CD4-positive, alpha-beta T cell (primary cell): ENCODE measurements at regions not wholly inside any gene's neighbourhood (a gene's known extent, or its start where the extent isn't known, plus 50 kb on each side); places are given as distances from the start of the nearest gene placed in this dataset.

ENCODE experiments used
- ATAC-seq: fragments of 200-7000 bp; cut with Tn5 transposase; one replicate; pipeline ENCODE4 v1.10.0; 2022; ENCODE audit warnings: mild to moderate bottlenecking; ENCODE audit not compliant: poor library complexity
- CTCF ChIA-PET: fragments of 350-600 bp; sonication (Branson Sonifier 250); formaldehyde crosslinking; loops from one replicate; lab custom pipeline; 2021; ENCODE audit warnings: antibody characterized with exemption, inconsistent platforms; lab: Charles Lee
- POLR2A ChIA-PET: fragments of 350-600 bp; sonication (Branson Sonifier 250); formaldehyde crosslinking; loops from one replicate; lab custom pipeline; 2021; ENCODE audit warnings: antibody characterized with exemption, inconsistent platforms; lab: Charles Lee
- DNase-seq, 14 experiments: peaks; one replicate each; pipeline ENCODE4 v3.0.0-alpha.2; 2013 to 2020; ENCODE audit warnings: mixed read lengths in 2 of 14
- H3K27ac ChIP-seq, 2 donors: one replicate each; pipeline versions ENCODE4 v1.5.1 to v1.7.0; 2013; ENCODE audit warnings: low read length in 2 of 2, low read depth in 1 of 2, mild to moderate bottlenecking in 1 of 2
- H3K27me3 ChIP-seq, 2 experiments: 1 replicate in 1 of 2; 2 replicates in 1 of 2; pipeline versions ENCODE4 v1.6.1 to v1.7.0; 2013; ENCODE audit warnings: low read length in 2 of 2, control low read depth in 1 of 2, mild to moderate bottlenecking in 1 of 2, moderate library complexity in 1 of 2; ENCODE audit not compliant: insufficient read depth in 2 of 2, control insufficient read depth in 1 of 2
- H3K36me3 ChIP-seq: one replicate; pipeline ENCODE4 v1.6.1; 2013; ENCODE audit warnings: low read length, control low read depth; ENCODE audit not compliant: insufficient read depth
- H3K4me1 ChIP-seq: one replicate; pipeline ENCODE4 v1.6.1; 2013; ENCODE audit warnings: low read length, control low read depth; ENCODE audit not compliant: insufficient read depth
- H3K4me3 ChIP-seq: one replicate; pipeline ENCODE4 v1.5.1; 2013; ENCODE audit warnings: mild to moderate bottlenecking, low read length, moderate library complexity
- H3K9me3 ChIP-seq, 2 experiments: 1 replicate in 1 of 2; 2 replicates in 1 of 2; pipeline versions ENCODE4 v1.6.1 to v1.7.0; 2013; ENCODE audit warnings: low read length in 2 of 2, mild to moderate bottlenecking in 2 of 2, control low read depth in 1 of 2, moderate library complexity in 1 of 2; ENCODE audit not compliant: control insufficient read depth in 1 of 2, insufficient read depth in 1 of 2
- H3K27ac Mint-ChIP-seq: one replicate; pipeline ENCODE4 v1.8.0; 2020; ENCODE audit warnings: mixed read lengths
- H3K27me3 Mint-ChIP-seq: one replicate; pipeline ENCODE4 v1.8.0; 2021; ENCODE audit warnings: mixed read lengths
- H3K36me3 Mint-ChIP-seq: one replicate; pipeline ENCODE4 v1.8.0; 2021; ENCODE audit warnings: low read depth, mixed read lengths
- H3K4me1 Mint-ChIP-seq: one replicate; pipeline ENCODE4 v1.8.0; 2021; ENCODE audit warnings: low read depth, mixed read lengths
- H3K4me3 Mint-ChIP-seq: one replicate; pipeline ENCODE4 v1.8.0; 2020; ENCODE audit warnings: mild to moderate bottlenecking, mixed read lengths
- H3K9me3 Mint-ChIP-seq: one replicate; pipeline ENCODE4 v1.8.0; 2020; ENCODE audit warnings: mixed read lengths
- intact Hi-C, 2 experiments: fragments of 100-400 bp; cut with DNase I in 1 of 2; cut with micrococcal nuclease in 1 of 2; formaldehyde crosslinking; loops; one replicate each; pipeline versions ENCODE4 v1.15.1 to v1.9.0; 2023 to 2025; cut with DNase I, micrococcal nuclease
- TF ChIP-seq, protein P1 (sequence below): fragments of 200-600 bp; IDR thresholded peaks from one replicate; pipeline ENCODE4 v1.8.0; 2022; ENCODE audit warnings: antibody characterized with exemption, mild to moderate bottlenecking

- TF ChIP-seq, protein P1, sequence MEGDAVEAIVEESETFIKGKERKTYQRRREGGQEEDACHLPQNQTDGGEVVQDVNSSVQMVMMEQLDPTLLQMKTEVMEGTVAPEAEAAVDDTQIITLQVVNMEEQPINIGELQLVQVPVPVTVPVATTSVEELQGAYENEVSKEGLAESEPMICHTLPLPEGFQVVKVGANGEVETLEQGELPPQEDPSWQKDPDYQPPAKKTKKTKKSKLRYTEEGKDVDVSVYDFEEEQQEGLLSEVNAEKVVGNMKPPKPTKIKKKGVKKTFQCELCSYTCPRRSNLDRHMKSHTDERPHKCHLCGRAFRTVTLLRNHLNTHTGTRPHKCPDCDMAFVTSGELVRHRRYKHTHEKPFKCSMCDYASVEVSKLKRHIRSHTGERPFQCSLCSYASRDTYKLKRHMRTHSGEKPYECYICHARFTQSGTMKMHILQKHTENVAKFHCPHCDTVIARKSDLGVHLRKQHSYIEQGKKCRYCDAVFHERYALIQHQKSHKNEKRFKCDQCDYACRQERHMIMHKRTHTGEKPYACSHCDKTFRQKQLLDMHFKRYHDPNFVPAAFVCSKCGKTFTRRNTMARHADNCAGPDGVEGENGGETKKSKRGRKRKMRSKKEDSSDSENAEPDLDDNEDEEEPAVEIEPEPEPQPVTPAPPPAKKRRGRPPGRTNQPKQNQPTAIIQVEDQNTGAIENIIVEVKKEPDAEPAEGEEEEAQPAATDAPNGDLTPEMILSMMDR: no peak
- no peaks in the 10 kb centered on the region for H3K36me3 Mint-ChIP-seq
- ChIA-PET CTCF (no interaction called here), POLR2A (no interaction called here)
- Histone ChIP-seq H3K9me3 (peaks cover 0 to 7% of the 10 kb centered on the region in 2 experiments), H3K27me3 (peaks cover 30 to 49% of the 10 kb centered on the region in 2 experiments), H3K27ac (no peak overlapping the region), H3K4me3 (no peak overlapping the region), H3K36me3 (no peaks in the 10 kb centered on the region), H3K4me1 (no peaks in the 10 kb centered on the region)
- ATAC-seq (no peak), DNase-seq (no peak)
- H3K27me3 Mint-ChIP-seq: peaks cover 60% of the 10 kb centered on the region
- H3K27ac Mint-ChIP-seq: no peak overlapping the region
- intact Hi-C loops: no loop called here
- no peaks in the 10 kb centered on the region for H3K9me3 Mint-ChIP-seq
- H3K4me1 Mint-ChIP-seq: no peaks in the 10 kb centered on the region
- H3K4me3 Mint-ChIP-seq: no peak overlapping the region
Observed at GRCh38 chr3:43921056-43921648, 230.4 kb downstream of the ABHD5 start.

- Histone ChIP-seq H3K4me3 (no peak overlapping the region), H3K36me3 (no peaks in the 10 kb centered on the region), H3K4me1 (no peaks in the 10 kb centered on the region), H3K27me3 (peaks cover 33 to 54% of the 10 kb centered on the region in 2 experiments), H3K27ac (no peak overlapping the region), H3K9me3 (peaks cover 0 to 7% of the 10 kb centered on the region in 2 experiments)
- Mint-ChIP-seq H3K4me1 (no peaks in the 10 kb centered on the region), H3K9me3 (no peaks in the 10 kb centered on the region), H3K4me3 (no peak overlapping the region), H3K36me3 (no peaks in the 10 kb centered on the region), H3K27me3 (peaks cover 68% of the 10 kb centered on the region), H3K27ac (no peak overlapping the region)
- POLR2A ChIA-PET: no interaction called here
- no peak for ATAC-seq
- TF ChIP-seq, protein P1: no peak
- intact Hi-C loops: no loop called here
- CTCF ChIA-PET: no interaction called here
- no peak for DNase-seq
Observed at GRCh38 chr3:43922374-43922773, 231.6 kb downstream of the ABHD5 start.

- Histone ChIP-seq H3K4me1 (no peaks in the 10 kb centered on the region), H3K27me3 (peaks cover 33 to 55% of the 10 kb centered on the region in 2 experiments), H3K36me3 (no peaks in the 10 kb centered on the region), H3K9me3 (peaks cover 0 to 7% of the 10 kb centered on the region in 2 experiments), H3K27ac (no peak overlapping the region), H3K4me3 (no peak overlapping the region)
- no peak for ATAC-seq
- H3K4me1 Mint-ChIP-seq: no peaks in the 10 kb centered on the region
- H3K27ac Mint-ChIP-seq: no peak overlapping the region
- peaks cover 73% of the 10 kb centered on the region for H3K27me3 Mint-ChIP-seq
- no peak for DNase-seq
- TF ChIP-seq, protein P1: no peak
- ChIA-PET POLR2A (interaction anchor here (0.5 kb wide), 1 partner anchor 325 kb away, joined by 3 read pairs; no protein-coding TSS in a partner anchor), CTCF (no interaction called here)
- H3K36me3 Mint-ChIP-seq: no peaks in the 10 kb centered on the region
- intact Hi-C loops: no loop called here
- no peak overlapping the region for H3K4me3 Mint-ChIP-seq
- H3K9me3 Mint-ChIP-seq: no peaks in the 10 kb centered on the region
Observed at GRCh38 chr3:43923104-43923882, 232.6 kb downstream of the ABHD5 start.
